ENCODE measurements at regions not wholly inside any gene's neighbourhood (a gene's known extent, or its start where the extent isn't known, plus 50 kb on each side); places are given as distances from the start of the nearest gene placed in this dataset.

DNA sequence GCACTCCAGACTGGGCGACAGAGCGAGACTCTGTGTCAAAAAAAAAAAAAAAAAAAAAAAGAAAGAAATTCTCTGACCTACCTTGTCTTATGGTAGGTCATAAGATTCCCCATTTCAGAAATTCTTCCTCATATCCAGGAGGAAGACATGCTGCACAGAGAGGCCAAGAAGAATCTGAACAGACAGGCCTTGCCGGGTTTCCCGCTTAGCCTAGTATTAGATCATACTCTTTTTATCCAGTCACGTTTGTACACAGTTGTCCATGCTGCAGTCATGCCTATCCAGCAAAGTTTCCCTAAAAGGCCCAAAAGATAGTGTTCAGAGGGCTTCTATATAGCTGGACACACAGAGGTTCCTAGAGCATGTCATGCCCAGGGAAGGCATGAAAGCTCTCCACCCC, 93.6 kb upstream of the CHODL start:
- DNase-seq (ENCODE audit: extremely low read depth, low read depth): no peak
- TF ChIP-seq, protein P1, sequence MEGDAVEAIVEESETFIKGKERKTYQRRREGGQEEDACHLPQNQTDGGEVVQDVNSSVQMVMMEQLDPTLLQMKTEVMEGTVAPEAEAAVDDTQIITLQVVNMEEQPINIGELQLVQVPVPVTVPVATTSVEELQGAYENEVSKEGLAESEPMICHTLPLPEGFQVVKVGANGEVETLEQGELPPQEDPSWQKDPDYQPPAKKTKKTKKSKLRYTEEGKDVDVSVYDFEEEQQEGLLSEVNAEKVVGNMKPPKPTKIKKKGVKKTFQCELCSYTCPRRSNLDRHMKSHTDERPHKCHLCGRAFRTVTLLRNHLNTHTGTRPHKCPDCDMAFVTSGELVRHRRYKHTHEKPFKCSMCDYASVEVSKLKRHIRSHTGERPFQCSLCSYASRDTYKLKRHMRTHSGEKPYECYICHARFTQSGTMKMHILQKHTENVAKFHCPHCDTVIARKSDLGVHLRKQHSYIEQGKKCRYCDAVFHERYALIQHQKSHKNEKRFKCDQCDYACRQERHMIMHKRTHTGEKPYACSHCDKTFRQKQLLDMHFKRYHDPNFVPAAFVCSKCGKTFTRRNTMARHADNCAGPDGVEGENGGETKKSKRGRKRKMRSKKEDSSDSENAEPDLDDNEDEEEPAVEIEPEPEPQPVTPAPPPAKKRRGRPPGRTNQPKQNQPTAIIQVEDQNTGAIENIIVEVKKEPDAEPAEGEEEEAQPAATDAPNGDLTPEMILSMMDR (IDR thresholded peaks at IDR 0.05; ENCODE audit: low read depth, low read length): no peak

DNA sequence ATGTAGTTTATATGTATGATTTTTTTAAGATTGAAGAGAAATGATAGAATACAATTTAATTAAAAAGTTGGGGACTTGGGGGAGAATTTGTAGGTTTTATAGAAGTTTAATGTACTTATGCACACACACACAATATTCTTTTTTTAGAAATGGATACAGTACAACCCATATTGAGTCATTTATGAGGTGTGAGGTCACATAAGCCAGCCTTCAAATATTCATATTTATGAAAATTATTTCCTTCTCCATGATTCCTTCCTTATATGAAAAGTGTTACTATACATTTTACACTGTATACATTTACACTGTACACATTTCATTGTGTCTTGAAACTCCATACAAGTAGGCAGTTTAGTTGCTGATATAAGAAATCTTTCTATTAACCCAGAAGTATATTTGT, 96.2 kb upstream of the CHODL start:
- DNase-seq (ENCODE audit: extremely low read depth, low read depth): no peak
- TF ChIP-seq, protein P1 (IDR thresholded peaks at IDR 0.05; ENCODE audit: low read depth, low read length): no peak

DNA sequence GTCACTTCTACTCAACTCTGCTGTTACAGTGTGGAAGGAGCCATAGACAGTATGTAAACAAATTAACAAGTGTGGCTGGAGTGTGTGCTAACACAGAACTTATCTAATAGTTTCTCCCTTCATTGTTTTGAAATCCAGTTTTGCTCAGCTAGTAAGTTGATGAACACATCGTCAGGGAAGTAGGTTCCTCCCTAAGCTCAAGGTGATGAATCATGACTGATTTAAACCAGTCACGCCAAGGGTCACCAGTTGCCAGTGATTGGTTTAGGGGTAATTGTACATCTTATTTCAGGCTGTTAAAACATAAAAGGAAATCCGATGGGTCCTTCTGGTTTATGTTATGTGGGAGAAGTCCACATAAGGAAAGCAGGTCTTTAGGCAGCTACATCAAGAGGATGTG, 97.0 kb upstream of the CHODL start:
- TF ChIP-seq, protein P1 (IDR thresholded peaks at IDR 0.05; ENCODE audit: low read depth, low read length): no peak
- no peak for DNase-seq (ENCODE audit: extremely low read depth, low read depth)

DNA sequence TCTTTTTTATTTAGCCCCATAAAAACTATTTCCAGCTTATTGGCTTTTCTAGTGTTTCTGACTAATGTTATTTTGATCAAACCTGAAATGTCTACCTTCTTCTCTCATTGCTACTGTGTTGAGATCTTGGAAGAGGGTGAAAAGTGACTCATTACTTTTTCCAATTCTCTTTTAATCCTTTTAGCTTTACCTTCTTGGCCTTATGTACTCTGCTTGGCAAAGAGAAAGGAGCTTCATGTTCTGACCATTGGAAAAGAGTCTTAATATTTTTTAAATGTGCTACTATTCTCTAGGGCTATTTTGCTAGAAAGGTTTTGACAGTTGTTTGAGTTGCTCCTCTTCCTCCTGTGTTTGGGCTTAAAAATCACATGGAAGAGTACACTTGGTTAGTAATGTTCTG, 97.8 kb upstream of the CHODL start:
- DNase-seq (ENCODE audit: extremely low read depth, low read depth): no peak
- TF ChIP-seq, protein P1 (IDR thresholded peaks at IDR 0.05; ENCODE audit: low read depth, low read length): no peak

DNA sequence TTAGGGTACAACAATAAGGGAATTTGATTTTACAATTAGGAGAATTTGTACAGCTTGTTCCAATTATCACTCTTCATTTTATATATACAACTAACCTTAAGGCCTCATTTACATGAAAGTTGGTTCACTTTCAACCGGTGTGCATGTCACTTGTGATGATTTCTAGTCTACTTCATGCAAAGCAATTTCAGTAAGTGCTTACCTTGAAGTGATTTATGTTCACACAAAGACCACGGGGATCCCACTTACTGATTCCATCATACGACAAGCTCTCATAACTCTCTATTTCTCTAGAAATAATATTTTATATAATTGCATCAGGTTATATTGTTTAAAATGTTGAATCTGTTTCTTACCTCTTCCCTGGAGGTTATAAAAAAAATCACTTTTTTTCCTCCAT, 100.3 kb upstream of the CHODL start:
- TF ChIP-seq, protein P1 (IDR thresholded peaks at IDR 0.05; ENCODE audit: low read depth, low read length): no peak

DNA sequence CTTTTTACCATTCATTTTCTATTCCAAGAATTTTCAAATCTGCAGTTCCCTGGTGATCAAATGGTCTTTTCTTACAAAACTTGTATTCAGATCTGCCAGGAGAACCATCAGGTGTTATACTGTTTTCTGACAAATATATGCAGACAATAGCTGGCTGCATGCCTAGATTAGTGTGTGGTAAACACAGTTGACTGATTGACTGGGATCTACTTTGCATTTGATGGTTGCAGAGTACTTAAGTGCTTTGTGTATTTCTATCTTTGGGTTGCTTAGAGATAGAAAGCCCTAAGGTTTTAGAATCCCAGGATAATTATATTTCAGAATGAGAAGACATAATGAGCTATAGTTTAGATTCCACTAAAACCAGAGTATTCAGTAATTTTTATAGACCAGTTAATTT, 102.0 kb upstream of the CHODL start:
- TF ChIP-seq, protein P1 (IDR thresholded peaks at IDR 0.05; ENCODE audit: low read depth, low read length): no peak
- DNase-seq (ENCODE audit: extremely low read depth, low read depth): no peak

More for the DNA sequence above, 100.3 kb upstream of the CHODL start:
- DNase-seq (ENCODE audit: extremely low read depth, low read depth): no peak

DNA sequence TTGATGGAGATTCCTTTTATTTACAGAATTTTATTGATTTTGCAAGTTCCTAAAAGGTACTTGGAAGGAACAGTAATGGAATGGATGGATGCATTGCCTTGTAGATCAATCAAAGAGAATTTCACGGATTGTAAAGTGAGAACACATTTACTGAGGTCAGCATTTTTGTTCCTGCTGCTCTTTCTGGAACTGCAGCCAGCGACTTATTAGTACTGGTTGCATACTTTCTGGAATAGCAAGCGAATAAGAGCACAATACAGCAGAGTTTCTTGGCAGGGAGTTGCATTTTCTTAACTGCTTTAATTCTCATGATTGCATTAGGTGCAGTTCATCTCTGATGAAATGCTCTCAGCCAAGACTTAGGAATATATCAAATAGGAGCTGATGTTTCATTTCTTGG, 106.1 kb upstream of the CHODL start:
- TF ChIP-seq, protein P1 (IDR thresholded peaks at IDR 0.05; ENCODE audit: low read depth, low read length): no peak
- DNase-seq (ENCODE audit: extremely low read depth, low read depth): no peak

Data from AG09319 (cell line).